BJ (cell line): ENCODE measurements at regions not wholly inside any gene's neighbourhood (a gene's known extent, or its start where the extent isn't known, plus 50 kb on each side); places are given as distances from the start of the nearest gene placed in this dataset.
A peak's percentile ranks its signal among the peaks of the same experiment; 100 is the strongest.

Source experiments
- CTCF ChIA-PET: fragments of 350-600 bp; formaldehyde crosslinking; extraction: SDS; loops from one replicate; lab custom pipeline; 2021; ENCODE audit warnings: antibody characterized with exemption, inconsistent platforms; lab: Yijun Ruan, JAX
- POLR2A ChIA-PET: fragments of 300-600 bp; sonication (Branson Sonifier 250); formaldehyde crosslinking; extraction: SDS; loops from one replicate; lab custom pipeline; 2021; ENCODE audit warnings: antibody characterized with exemption; lab: Charles Lee
- DNase-seq: peaks from one replicate; pipeline ENCODE4 v3.0.0-alpha.2; 2011; ENCODE audit warnings: low read depth
- H3K27me3 ChIP-seq: 2 replicates; pipeline ENCODE4 v1.6.0; 2011; ENCODE audit warnings: low read length; ENCODE audit not compliant: control insufficient read depth, insufficient read depth
- H3K36me3 ChIP-seq: 2 replicates; pipeline ENCODE4 v1.5.1; 2011; ENCODE audit warnings: low read length; ENCODE audit not compliant: control insufficient read depth, insufficient read depth
- H3K4me3 ChIP-seq: 2 replicates; pipeline ENCODE4 v1.5.1; 2011; ENCODE audit warnings: low read depth, mild to moderate bottlenecking, control low read depth, low read length
- CTCF ChIP-seq: IDR thresholded peaks from 2 replicates; pipeline ENCODE4 v1.5.1; 2011; ENCODE audit warnings: low read depth, mild to moderate bottlenecking, control low read depth, inconsistent platforms, low read length, moderate library complexity; ENCODE audit not compliant: insufficient read depth

GRCh38 chr3:111333642-111334041 is 208.4 kb upstream of the CD96 start:
- Histone ChIP-seq H3K27me3 (no peaks in the 10 kb centered on the region), H3K4me3 (no peak overlapping the region), H3K36me3 (no peaks in the 10 kb centered on the region)
- DNase-seq = no peak
- POLR2A ChIA-PET = no interaction called here
- CTCF ChIA-PET = no interaction called here
- no peak for TF ChIP-seq CTCF

- ChIA-PET CTCF (interaction anchor here (1.0 to 3.7 kb wide), 5 partner anchors 58 to 922 kb away, joined by 3 to 17 read pairs (median 4); no protein-coding TSS in a partner anchor), POLR2A (interaction anchor here (0.5 to 0.6 kb wide), 2 partner anchors 9 to 14 kb away, joined by 3 to 4 read pairs; no protein-coding TSS in a partner anchor)
- no peak for TF ChIP-seq CTCF
- Histone ChIP-seq H3K27me3 (no peaks in the 10 kb centered on the region), H3K36me3 (no peaks in the 10 kb centered on the region), H3K4me3 (no peak overlapping the region)
- no peak for DNase-seq
These were observed 206.3 kb upstream of the CD96 start for GRCh38 chr3:111335512-111336303.

- no peak for DNase-seq
- CTCF ChIA-PET = interaction anchor here (1.0 to 3.7 kb wide), 5 partner anchors 9 to 923 kb away, joined by 3 to 17 read pairs (median 4); no protein-coding TSS in a partner anchor
These were observed 205.5 kb upstream of the CD96 start for GRCh38 chr3:111336511-111336910.

GRCh38 chr3:111338059-111338698 is 203.8 kb upstream of the CD96 start:
- Histone ChIP-seq H3K36me3 (no peaks in the 10 kb centered on the region), H3K27me3 (no peaks in the 10 kb centered on the region), H3K4me3 (no peak overlapping the region)
- ChIA-PET POLR2A (no interaction called here), CTCF (interaction anchor here (0.6 to 3.7 kb wide), 13 partner anchors 8 to 259 kb away, joined by 3 to 17 read pairs (median 4); no protein-coding TSS in a partner anchor)
- DNase-seq = no peak
- peak; percentile 88 for TF ChIP-seq CTCF

More at GRCh38 chr3:111336511-111336910, 205.5 kb upstream of the CD96 start:
- Histone ChIP-seq H3K4me3 (no peak overlapping the region), H3K27me3 (no peaks in the 10 kb centered on the region), H3K36me3 (no peaks in the 10 kb centered on the region)
- TF ChIP-seq CTCF = no peak
- POLR2A ChIA-PET = interaction anchor here (0.6 kb wide), 1 partner anchor 15 kb away, joined by 3 read pairs; no protein-coding TSS in a partner anchor

- no peak for DNase-seq
- ChIA-PET CTCF (interaction anchor here (0.8 to 3.7 kb wide), 9 partner anchors 9 to 145 kb away, joined by 3 to 17 read pairs (median 5); no protein-coding TSS in a partner anchor), POLR2A (no interaction called here)
- Histone ChIP-seq H3K4me3 (no peak overlapping the region), H3K36me3 (no peaks in the 10 kb centered on the region), H3K27me3 (no peaks in the 10 kb centered on the region; the same call in 1 of the 2 replicates)
- TF ChIP-seq CTCF = no peak
These were observed 203.0 kb upstream of the CD96 start for GRCh38 chr3:111339017-111339416.
